Neural progenitor cell (in vitro differentiated cells): ENCODE measurements at regions not wholly inside any gene's neighbourhood (a gene's known extent, or its start where the extent isn't known, plus 50 kb on each side); places are given as distances from the start of the nearest gene placed in this dataset.

Source experiments
- DNase-seq: peaks from one replicate; pipeline ENCODE4 v3.0.0-alpha.2; 2016; ENCODE audit warnings: low spot score
- H2AFZ ChIP-seq: fragments of 200-600 bp; sonication (generic); replicated peaks from 2 replicates; pipeline ENCODE4 v1.6.1; 2016; ENCODE audit warnings: antibody characterized with exemption
- H3F3A ChIP-seq: fragments of 200-600 bp; sonication (generic); 2 replicates; pipeline ENCODE4 v1.6.1; 2016; ENCODE audit warnings: antibody characterized with exemption, low read depth
- H3K27ac ChIP-seq: fragments of 200-600 bp; sonication (generic); 2 replicates; pipeline ENCODE4 v1.5.1; 2016; ENCODE audit warnings: mild to moderate bottlenecking
- H3K27me3 ChIP-seq: fragments of 200-600 bp; sonication (generic); 2 replicates; pipeline ENCODE4 v1.6.1; 2016; ENCODE audit warnings: mild to moderate bottlenecking, moderate library complexity
- H3K36me3 ChIP-seq: fragments of 200-600 bp; sonication (generic); 2 replicates; pipeline ENCODE4 v1.5.1; 2016
- H3K4me1 ChIP-seq: fragments of 200-600 bp; sonication (generic); 2 replicates; pipeline ENCODE4 v1.6.1; 2016; ENCODE audit warnings: mixed run types
- H3K4me2 ChIP-seq: fragments of 200-600 bp; sonication (generic); 2 replicates; pipeline ENCODE4 v1.6.1; 2016
- H3K4me3 ChIP-seq: fragments of 200-600 bp; sonication (generic); 2 replicates; pipeline ENCODE4 v1.5.1; 2016
- H3K79me2 ChIP-seq: fragments of 200-600 bp; sonication (generic); 2 replicates; pipeline ENCODE4 v1.6.1; 2016; ENCODE audit warnings: low read depth
- H3K9ac ChIP-seq: fragments of 200-600 bp; sonication (generic); 2 replicates; pipeline ENCODE4 v1.6.1; 2016
- H3K9me3 ChIP-seq: fragments of 200-600 bp; sonication (generic); 2 replicates; pipeline ENCODE4 v1.5.1; 2016; ENCODE audit warnings: low read depth
- H4K20me1 ChIP-seq: fragments of 200-600 bp; sonication (generic); 2 replicates; pipeline ENCODE4 v1.6.1; 2016; ENCODE audit warnings: low read depth
- H3K27ac Mint-ChIP-seq: 3 replicates; pipeline ENCODE4 v1.8.0; 2021; ENCODE audit warnings: mixed read lengths
- H3K27me3 Mint-ChIP-seq: 2 replicates; pipeline ENCODE4 v1.8.0; 2022; ENCODE audit warnings: low read depth, mild to moderate bottlenecking, inconsistent platforms, moderate library complexity, mixed read lengths; ENCODE audit not compliant: insufficient read depth
- H3K36me3 Mint-ChIP-seq: 3 replicates; pipeline ENCODE4 v1.8.0; 2021; ENCODE audit warnings: mixed read lengths
- H3K4me1 Mint-ChIP-seq: 3 replicates; pipeline ENCODE4 v1.8.0; 2021; ENCODE audit warnings: mixed read lengths
- H3K4me3 Mint-ChIP-seq: 3 replicates; pipeline ENCODE4 v1.8.0; 2021; ENCODE audit warnings: mild to moderate bottlenecking, moderate library complexity, mixed read lengths
- H3K9me3 Mint-ChIP-seq: 3 replicates; pipeline ENCODE4 v1.8.0; 2020; ENCODE audit warnings: mixed read lengths
- EZH2 ChIP-seq: fragments of 200-600 bp; sonication (generic); IDR thresholded peaks from 2 replicates; pipeline ENCODE4 v1.6.1; 2017; ENCODE audit warnings: antibody characterized with exemption, mild to moderate bottlenecking, moderate library complexity
- EZH2phosphoT487 ChIP-seq: fragments of 200-600 bp; sonication (generic); IDR thresholded peaks from 2 replicates; pipeline ENCODE4 v1.6.1; 2017; ENCODE audit warnings: antibody characterized with exemption
- TF ChIP-seq, protein P1 (sequence below): fragments of 200-600 bp; sonication (generic); IDR thresholded peaks from 2 replicates; pipeline ENCODE4 v1.5.1; 2017; ENCODE audit warnings: antibody characterized with exemption, mild to moderate bottlenecking

DNA sequence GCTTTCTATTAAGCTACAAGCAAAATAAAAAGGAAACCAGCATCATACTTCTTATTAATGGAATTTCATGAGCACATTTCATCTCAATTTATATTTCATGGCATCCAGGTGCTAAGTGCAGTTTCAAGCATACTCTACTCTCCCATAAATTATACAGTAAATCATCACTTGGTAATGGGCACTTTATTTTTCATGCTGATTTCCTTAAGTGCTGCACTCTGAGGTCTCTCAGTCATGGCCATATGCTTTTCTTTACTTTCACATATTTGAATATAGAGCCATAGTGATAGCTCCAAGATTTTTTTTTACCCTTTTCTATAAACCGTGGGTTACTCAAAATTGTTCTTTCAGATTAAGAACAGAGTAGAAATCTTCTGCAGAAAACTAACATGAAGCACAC lies 1505.7 kb upstream of the CADM2 start:
- TF ChIP-seq EZH2 (no peak), EZH2phosphoT487 (no peak)
- TF ChIP-seq, protein P1, sequence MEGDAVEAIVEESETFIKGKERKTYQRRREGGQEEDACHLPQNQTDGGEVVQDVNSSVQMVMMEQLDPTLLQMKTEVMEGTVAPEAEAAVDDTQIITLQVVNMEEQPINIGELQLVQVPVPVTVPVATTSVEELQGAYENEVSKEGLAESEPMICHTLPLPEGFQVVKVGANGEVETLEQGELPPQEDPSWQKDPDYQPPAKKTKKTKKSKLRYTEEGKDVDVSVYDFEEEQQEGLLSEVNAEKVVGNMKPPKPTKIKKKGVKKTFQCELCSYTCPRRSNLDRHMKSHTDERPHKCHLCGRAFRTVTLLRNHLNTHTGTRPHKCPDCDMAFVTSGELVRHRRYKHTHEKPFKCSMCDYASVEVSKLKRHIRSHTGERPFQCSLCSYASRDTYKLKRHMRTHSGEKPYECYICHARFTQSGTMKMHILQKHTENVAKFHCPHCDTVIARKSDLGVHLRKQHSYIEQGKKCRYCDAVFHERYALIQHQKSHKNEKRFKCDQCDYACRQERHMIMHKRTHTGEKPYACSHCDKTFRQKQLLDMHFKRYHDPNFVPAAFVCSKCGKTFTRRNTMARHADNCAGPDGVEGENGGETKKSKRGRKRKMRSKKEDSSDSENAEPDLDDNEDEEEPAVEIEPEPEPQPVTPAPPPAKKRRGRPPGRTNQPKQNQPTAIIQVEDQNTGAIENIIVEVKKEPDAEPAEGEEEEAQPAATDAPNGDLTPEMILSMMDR, result no peak
- H2AFZ ChIP-seq, result no peak overlapping the region
- H3K27ac ChIP-seq, result no peak overlapping the region
- H3K9ac ChIP-seq, result no peak overlapping the region
- H3K4me1 ChIP-seq, result no peaks in the 10 kb centered on the region
- no peaks in the 10 kb centered on the region for H4K20me1 ChIP-seq
- DNase-seq, result no peak
- H3K4me1 Mint-ChIP-seq, result peaks cover 10% of the 10 kb centered on the region
- no peaks in the 10 kb centered on the region for H3F3A ChIP-seq
- H3K27me3 ChIP-seq, result no peaks in the 10 kb centered on the region
- H3K9me3 ChIP-seq, result no peaks in the 10 kb centered on the region
- no peaks in the 10 kb centered on the region for H3K79me2 ChIP-seq
- H3K4me2 ChIP-seq, result no peak overlapping the region
- no peaks in the 10 kb centered on the region for H3K27me3 Mint-ChIP-seq
- no peaks in the 10 kb centered on the region for H3K9me3 Mint-ChIP-seq
- H3K36me3 ChIP-seq, result no peaks in the 10 kb centered on the region
- H3K27ac Mint-ChIP-seq, result no peak overlapping the region
- no peak overlapping the region for H3K4me3 ChIP-seq
- no peaks in the 10 kb centered on the region for H3K36me3 Mint-ChIP-seq
- H3K4me3 Mint-ChIP-seq, result no peak overlapping the region

DNA sequence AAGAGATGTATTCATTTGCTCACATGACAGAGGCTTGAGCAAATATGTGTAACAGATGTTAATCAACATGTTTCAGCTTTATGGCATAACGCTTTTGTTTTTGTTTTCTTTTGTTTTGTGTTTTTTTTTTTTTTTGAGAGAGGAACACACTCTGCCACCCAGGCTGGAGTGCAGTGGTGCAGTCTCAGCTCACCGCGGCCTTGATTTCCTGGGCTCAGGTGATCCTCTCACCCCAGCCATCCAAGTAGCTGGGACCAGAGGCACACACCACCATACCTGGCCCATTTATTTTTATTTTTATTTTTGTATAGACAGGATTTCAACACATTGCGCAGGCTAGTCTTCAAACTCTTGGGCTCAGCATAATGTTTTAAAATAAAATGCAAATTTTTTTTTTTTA lies 1504.4 kb upstream of the CADM2 start:
- Mint-ChIP-seq H3K27ac (no peak overlapping the region), H3K27me3 (no peaks in the 10 kb centered on the region), H3K4me1 (peaks cover 10% of the 10 kb centered on the region), H3K9me3 (no peaks in the 10 kb centered on the region), H3K4me3 (no peak overlapping the region), H3K36me3 (no peaks in the 10 kb centered on the region)
- H3F3A ChIP-seq, result no peaks in the 10 kb centered on the region
- H4K20me1 ChIP-seq, result no peaks in the 10 kb centered on the region
- no peak overlapping the region for H3K9ac ChIP-seq
- H2AFZ ChIP-seq, result no peak overlapping the region
- no peaks in the 10 kb centered on the region for H3K27me3 ChIP-seq
- H3K27ac ChIP-seq, result no peak overlapping the region
- no peaks in the 10 kb centered on the region for H3K36me3 ChIP-seq
- H3K79me2 ChIP-seq, result no peaks in the 10 kb centered on the region
- no peaks in the 10 kb centered on the region for H3K9me3 ChIP-seq
- no peak for TF ChIP-seq EZH2
- H3K4me1 ChIP-seq, result no peaks in the 10 kb centered on the region
- no peak overlapping the region for H3K4me3 ChIP-seq
- no peak overlapping the region for H3K4me2 ChIP-seq
- no peak for DNase-seq

DNA sequence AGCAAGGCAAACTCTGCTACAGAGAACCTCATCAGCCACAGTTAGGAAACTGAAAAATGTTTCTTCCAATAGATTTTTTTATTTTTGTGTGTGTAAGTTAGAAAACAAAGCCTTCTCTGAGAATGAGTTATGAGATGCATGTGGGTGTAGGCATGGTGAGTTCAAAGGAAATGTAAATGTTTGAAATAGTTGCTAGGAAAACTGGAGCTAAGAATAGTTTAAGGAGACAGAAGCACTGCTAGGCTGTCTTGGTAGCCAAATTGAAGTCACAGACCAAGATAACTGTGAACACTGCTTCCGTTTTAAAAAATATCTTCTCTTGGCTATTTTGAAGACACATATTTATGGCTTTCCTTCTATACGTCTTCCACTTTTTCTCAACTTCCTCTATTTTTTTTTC lies 1501.2 kb upstream of the CADM2 start:
- Histone ChIP-seq H3K4me2 (no peak overlapping the region), H3K9ac (no peak overlapping the region)

DNA sequence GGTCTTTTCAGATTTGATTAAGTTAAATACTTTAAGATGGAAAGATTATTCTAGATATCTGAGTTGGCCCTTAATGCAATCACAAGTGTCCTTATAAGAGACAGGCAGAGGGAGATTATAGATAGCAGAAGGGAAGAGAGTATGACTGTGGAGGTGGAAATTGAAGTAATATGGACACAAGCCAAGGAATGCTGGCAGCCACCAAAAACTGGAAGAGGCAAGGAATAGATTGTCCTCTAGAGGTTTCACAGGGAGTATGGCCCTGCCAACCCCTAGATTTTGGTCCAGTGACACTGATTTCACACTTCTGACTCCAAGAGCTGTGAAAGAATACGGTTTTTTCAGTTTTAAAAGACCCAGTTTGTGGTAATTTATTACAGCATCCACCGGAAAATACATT lies 1498.7 kb upstream of the CADM2 start:
- H3K36me3 ChIP-seq, result no peaks in the 10 kb centered on the region
- no peak for DNase-seq
- H3K4me3 ChIP-seq, result no peak overlapping the region
- TF ChIP-seq EZH2phosphoT487, result no peak
- TF ChIP-seq, protein P1, result no peak
- no peaks in the 10 kb centered on the region for H3F3A ChIP-seq
- no peaks in the 10 kb centered on the region for H4K20me1 ChIP-seq
- no peak overlapping the region for H3K9ac ChIP-seq
- H3K4me1 ChIP-seq, result no peaks in the 10 kb centered on the region
- Mint-ChIP-seq H3K9me3 (no peaks in the 10 kb centered on the region), H3K27ac (no peak overlapping the region), H3K27me3 (no peaks in the 10 kb centered on the region), H3K4me3 (no peak overlapping the region), H3K4me1 (peaks cover 7% of the 10 kb centered on the region), H3K36me3 (no peaks in the 10 kb centered on the region)
- no peaks in the 10 kb centered on the region for H3K9me3 ChIP-seq
- no peak overlapping the region for H2AFZ ChIP-seq
- no peak overlapping the region for H3K27ac ChIP-seq
- H3K4me2 ChIP-seq, result no peak overlapping the region
- H3K79me2 ChIP-seq, result no peaks in the 10 kb centered on the region
- H3K27me3 ChIP-seq, result no peaks in the 10 kb centered on the region

More for the DNA sequence above, 1501.2 kb upstream of the CADM2 start:
- Histone ChIP-seq H3F3A (no peaks in the 10 kb centered on the region), H3K4me3 (no peak overlapping the region), H3K9me3 (no peaks in the 10 kb centered on the region), H3K27ac (no peak overlapping the region), H3K36me3 (no peaks in the 10 kb centered on the region), H4K20me1 (no peaks in the 10 kb centered on the region), H3K27me3 (no peaks in the 10 kb centered on the region), H3K4me1 (no peaks in the 10 kb centered on the region), H3K79me2 (no peaks in the 10 kb centered on the region), H2AFZ (no peak overlapping the region)
- DNase-seq, result no peak
- H3K27ac Mint-ChIP-seq, result no peak overlapping the region
- H3K4me3 Mint-ChIP-seq, result no peak overlapping the region
- H3K9me3 Mint-ChIP-seq, result no peaks in the 10 kb centered on the region
- H3K27me3 Mint-ChIP-seq, result no peaks in the 10 kb centered on the region
- H3K36me3 Mint-ChIP-seq, result no peaks in the 10 kb centered on the region
- TF ChIP-seq, protein P1, result no peak
- no peak for TF ChIP-seq EZH2phosphoT487
- no peak for TF ChIP-seq EZH2
- H3K4me1 Mint-ChIP-seq, result peaks cover 10% of the 10 kb centered on the region
